GM19238 (cell line): ENCODE measurements at regions not wholly inside any gene's neighbourhood (a gene's known extent, or its start where the extent isn't known, plus 50 kb on each side); places are given as distances from the start of the nearest gene placed in this dataset.
"Not testable (repeated sequence)": the region's sequence is repeated elsewhere in the genome, so short reads cannot be mapped to it uniquely, and the experiment has no call there.

Experiments used
- DNase-seq: peaks from one replicate; pipeline ENCODE4 v3.0.0; 2011; ENCODE audit warnings: low spot score; ENCODE audit not compliant: insufficient read length

DNA sequence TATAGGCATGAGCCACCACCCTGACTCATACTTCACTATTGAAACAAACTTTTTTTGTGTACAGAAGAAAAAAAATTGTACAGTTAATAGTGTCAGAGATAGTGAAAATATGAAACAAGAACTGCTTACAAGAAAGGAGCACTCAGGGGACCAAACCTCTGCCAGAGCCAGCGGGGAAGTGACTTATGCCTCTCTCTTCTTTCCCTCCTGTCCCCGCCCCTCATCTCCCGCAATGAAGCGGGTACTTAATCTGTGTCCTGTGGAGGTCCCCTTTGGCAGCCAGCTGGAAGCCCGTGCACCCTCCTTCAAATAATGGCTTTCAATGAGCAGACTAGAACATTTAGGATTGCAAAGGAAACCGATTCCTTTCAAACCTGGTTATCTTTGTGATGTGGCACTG, 51.5 kb downstream of the PPIAL4A start:
- not testable (repeated sequence) for DNase-seq

DNA sequence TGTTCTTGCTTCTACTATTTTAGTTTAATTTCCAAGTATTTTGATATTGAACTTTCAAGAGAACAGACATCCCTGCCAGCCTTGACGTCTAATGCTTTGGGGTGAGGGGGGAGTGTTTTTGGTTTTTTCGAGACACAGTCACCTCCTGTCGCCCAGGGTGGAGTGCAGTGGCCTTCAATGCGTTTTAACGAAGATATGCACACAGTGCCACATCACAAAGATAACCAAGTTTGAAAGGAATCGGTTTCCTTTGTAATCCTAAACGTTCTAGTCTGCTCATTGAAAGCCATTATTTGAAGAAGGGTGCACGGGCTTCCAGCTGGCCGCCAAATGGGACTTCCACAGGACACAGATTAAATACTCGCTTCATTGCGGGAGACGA, 52.3 kb downstream of the PPIAL4A start:
- DNase-seq: not testable (repeated sequence)

DNA sequence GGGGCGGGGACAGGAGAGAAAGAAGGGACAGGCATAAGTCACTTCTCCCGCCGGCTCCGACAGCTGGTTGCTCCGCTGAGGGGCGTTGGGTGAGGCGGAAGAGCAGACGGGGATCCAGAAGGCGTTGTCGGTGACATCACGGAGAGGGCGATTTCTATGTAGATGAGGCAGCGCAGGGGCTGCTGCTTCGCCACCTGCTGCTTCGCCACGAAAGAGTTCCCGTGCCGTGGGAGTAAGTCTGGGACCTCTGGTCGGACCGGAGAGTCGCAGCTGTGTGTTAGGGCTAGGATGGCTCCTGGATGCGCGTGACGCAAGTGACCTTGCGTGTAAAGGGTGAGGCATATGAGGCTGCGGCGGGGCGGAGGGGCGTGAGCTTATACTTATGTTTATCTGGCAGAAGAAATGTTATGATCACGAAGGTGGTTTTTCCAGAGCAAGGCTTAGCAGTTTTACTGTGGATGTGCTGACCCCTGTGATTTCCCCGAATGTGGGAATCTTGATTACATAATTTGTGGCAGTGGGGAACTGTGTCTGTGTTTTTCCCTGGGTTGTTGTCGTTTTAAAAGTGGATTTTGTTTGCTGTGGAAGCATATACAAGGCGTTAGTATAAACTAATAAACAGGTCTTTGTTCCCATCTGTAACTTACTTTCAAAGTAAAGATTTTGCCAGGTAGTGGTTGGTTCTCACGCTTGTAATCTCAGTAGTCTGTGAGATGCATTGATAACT, 52.8 kb downstream of the PPIAL4A start:
- peak; percentile 2 for DNase-seq

DNA sequence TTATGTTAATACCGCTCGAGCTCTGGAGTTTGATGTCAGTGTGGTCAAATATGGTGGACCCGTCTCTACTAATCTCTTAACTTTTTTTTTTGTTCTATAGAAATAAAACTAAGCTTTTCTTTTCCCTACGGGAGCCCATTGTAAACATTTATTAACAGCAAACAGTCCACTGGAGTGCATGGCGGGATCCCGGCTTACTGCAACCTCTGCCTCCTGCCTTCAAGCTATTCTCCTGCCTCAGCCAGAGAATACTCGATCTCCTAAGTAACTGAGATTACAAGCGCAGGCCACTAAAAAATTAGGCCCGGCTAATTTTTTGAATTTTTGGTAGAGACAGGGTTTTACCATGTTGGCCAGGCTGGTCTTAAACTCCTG, 53.4 kb downstream of the PPIAL4A start:
- DNase-seq: not testable (repeated sequence)

DNA sequence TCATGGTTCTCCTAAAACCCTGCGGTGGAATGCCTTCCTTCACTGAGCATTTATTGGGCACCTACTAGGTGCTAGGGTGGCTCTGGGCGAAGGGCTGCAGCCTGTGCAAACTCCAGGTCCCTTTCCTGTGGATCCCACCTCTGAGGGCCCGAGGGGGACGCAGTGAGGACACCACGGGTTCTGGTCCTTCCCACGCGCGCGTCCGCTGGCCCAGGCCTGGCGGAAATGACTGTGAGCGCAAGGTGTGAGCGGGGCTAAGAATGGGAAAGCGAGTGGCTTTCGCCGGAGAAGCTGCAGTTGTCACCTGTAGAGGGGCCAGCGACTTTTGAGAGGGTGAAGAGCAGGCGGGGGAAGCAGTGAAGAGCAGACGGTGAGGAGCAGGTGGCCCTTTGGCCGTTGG, 55.1 kb downstream of the PPIAL4A start:
- not testable (repeated sequence) for DNase-seq

DNA sequence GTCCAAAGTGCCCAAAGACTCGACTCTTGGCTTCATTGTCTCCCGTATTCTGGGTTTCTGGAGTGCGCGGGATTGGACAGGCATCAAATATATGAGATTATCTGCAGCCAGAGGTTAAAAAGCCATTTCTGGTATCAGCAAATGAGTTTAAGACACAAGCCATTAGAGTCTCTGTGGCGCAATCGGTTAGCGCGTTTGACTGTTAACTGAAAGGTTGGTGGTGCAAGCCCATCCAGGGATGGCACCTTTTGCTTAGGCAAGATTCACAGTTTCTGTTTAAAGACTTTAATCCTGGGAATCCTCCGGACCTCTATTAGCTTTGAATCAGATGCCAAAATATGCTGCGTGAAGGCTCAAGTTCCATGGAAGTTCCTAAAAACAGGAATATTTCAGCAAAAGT, 55.6 kb downstream of the PPIAL4A start:
- DNase-seq: not testable (repeated sequence)

DNA sequence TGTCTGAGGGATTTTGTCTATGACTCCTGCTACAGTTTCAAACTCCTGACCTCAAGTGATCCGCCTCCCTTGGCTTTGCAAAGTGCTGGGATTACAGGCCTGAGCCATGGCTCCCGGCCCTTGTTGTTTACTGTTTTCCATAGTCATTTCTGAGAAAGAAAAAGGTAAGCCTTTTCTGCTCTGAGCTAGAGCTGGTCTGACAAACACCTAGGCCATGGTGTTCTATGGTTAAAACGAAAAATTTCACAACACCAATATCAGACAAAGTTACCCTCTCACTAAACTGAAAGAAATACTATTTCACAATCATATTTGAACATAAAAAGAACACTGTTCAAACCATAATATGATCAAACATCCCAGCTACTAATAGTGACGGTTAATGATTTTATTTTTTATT, 57.5 kb downstream of the PPIAL4A start:
- not testable (repeated sequence) for DNase-seq

DNA sequence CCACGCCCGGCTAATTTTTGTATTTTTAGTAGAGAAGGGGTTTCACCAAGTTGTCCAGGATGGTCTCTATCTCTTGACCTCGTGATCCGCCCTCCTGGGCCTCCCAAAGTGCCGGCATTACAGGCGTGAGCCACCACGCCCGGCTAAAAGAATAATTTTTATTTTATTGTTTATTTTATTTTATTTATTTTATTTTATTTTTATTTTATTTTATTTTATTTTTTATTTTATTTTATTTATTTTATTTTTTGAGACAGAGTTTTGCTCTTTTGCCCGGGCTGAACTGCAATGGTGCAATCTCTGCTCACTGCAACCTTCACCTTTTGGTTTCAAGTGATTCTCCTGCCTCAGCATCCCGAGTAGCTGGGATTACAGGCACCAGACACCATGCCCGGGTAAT, 60.2 kb downstream of the PPIAL4A start:
- not testable (repeated sequence) for DNase-seq

DNA sequence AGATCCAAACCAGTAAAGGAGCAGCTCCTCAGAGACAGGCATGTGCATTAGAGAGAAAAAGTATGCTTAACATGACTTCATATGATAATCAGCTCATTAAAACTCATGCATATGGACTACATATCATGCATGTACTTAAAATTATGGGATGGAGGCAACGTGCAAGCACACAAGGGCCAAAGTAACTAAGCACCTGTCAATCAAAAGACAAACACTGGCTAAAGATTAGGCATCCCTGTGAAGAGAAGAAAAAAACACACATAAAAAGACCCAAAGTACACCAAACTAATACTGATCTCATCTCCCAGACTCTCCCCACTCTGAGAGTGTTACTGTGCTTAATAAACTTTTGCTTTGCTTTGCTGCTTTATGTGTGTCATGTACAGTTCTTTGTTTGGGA, 61.1 kb downstream of the PPIAL4A start:
- DNase-seq: not testable (repeated sequence)

DNA sequence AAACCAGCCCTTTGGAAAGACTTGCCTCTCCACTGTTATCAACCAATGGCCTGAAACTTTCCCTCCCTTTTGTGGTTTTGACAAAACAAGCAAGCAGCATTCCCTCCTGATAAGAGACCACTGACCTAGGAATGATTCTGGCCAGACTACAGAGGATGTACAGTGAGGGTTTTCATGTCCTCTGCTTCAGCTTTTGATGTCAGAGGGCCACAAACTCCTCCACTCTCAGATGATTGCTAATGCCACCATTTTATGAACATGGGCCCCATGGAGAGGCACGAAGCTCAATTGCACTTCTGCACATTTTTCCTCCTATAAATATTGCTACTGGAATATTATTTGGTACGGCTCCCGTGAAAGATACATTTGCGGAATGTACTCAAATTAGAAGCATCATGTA, 61.5 kb downstream of the PPIAL4A start:
- not testable (repeated sequence) for DNase-seq

DNA sequence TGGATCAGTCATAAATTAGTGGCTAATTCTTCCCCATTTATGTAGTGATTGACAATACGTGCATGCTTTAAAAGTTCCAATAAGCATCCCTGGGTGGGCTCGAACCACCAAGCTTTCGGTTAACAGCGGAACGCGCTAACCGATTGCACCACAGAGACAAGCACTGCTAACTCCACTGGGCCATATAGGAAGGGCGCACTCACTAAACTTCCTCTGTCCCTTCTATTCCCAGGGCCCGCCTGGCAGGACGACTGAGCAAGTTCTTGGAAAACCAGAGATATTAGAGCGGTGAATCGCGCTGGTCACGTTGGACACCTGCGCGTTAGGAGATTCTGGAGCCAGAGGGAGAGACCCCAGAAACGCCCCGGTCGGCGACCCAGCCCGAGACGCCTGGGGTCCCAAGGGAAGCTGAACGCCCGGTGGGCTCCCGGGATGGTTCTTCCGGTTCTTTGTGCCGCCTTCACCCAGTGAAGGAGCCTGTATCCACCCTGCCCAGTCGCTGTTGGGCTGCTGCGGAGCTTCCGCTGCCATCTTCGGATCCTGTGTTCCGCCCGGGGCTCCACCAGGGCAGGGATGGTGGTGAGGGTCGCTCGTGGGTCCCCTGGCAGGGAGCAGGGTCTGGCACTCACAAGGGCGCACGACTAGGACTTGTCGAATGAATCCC, 62.8 kb downstream of the PPIAL4A start:
- DNase-seq: not testable (repeated sequence)

DNA sequence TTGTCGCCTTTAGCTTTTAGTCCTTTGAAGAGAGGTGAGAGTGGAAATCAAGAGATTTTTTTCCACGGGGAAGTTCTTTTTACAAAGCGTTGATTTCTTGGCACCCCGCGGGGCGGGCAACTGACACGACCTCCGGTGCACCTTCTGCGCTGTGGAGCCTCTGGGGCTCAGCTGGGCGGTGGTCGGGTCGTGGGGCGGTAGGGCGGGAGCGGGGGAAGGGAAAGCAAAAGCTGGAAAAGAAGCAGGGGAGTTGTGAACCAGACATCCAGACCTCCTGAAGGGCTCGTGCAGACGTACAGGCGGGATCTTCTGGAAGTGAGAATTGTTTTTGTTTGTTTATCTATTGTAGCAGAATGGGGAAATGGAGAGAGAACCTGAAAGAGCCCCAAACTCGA, 63.3 kb downstream of the PPIAL4A start:
- not testable (repeated sequence) for DNase-seq

DNA sequence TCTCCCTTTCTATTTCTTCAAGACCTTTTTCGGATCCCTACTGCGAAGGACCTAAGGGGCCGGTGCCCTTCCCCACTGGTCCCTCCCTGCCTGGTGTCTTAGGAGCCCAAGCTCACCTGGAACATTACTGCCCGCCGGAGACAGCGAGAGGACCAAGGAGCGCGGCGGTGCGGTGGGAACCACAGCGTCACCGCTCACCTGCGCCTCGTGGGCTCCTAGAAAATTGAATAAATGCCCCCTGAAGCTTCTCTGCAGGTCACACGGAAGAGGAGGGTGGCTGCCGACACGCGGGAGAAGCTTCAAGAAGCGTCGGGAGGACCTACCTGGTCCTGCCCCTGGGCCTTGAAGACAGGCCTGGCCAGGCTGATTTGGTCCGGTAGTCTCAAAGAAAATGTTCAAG, 65.2 kb downstream of the PPIAL4A start:
- no peak for DNase-seq

DNA sequence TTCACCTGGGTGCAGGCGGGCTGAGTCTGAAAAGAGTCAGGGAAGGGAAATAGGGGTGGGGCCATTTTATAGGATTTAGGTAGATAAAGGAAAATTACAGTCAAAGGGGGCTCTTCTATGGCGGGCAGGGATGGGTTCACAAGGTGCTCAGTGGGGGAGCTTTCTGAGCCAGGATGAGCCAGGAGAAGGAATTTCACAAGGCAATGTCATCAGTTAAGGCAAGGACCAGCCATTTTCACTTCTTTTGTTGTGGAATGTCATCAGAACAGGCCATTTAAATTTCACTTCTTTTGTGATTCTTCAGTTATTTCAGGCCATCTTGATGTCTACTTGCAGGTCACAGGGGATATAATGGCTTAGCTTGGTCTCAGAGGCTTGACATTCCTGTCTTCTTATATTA, 66.4 kb downstream of the PPIAL4A start:
- not testable (repeated sequence) for DNase-seq

DNA sequence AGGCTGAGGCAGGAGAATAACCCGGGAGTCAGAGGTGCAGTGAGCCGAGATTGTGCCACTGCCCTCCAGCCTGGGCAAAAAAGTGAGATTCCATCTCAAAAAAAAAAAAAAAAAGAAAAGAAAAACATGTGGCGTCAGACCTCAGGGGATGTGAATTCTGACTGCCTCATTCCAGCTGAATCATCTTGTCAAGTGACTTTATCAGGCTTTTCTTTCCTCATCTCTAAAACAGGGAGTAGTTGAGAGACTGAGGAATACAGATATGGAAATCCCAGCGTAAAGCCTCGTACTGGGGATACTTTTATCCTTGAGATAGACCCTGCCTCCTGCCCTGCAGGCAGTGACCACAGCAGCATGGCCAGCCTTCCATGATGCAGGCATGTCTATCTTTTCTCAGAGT, 76.4 kb downstream of the PPIAL4A start:
- DNase-seq: not testable (repeated sequence)

DNA sequence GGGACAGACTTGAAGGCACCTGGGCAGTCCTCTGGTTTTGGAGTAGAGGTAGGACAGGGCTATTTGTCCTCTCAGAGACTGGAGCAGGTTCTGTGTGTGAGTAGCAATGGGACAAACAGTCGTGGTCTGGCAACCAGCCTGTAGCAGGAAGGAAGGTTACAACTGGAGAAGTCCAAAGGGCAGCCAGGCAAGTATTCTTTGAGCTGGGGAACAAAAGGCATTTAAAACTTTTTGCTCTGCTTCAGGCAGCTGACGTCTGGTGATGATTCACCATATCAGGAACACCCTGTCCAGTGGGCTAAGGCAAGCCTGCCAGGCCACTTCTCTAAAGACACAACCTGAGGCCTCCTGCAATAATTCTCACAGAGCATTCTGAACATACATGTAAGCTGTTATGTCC, 83.3 kb downstream of the PPIAL4A start:
- DNase-seq: not testable (repeated sequence)

DNA sequence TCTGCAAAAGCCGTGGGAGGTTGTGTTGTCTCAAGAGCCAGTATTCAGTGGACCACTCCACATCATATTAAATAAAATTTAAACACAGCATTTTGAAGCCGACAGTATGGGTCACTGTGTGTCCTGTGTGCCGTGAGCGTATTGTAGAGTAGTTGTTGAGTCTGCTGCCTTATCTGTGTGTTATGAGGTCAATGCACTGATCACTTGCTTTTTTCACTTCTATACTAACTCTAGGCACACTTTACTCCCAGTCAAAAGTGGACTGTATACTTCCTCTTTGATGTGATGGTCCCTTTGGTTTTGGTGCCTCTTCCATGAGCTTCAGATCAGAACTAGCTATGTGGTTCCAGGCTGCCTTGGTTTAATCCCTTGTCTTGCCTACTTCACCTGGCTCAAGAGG, 84.3 kb downstream of the PPIAL4A start:
- not testable (repeated sequence) for DNase-seq

DNA sequence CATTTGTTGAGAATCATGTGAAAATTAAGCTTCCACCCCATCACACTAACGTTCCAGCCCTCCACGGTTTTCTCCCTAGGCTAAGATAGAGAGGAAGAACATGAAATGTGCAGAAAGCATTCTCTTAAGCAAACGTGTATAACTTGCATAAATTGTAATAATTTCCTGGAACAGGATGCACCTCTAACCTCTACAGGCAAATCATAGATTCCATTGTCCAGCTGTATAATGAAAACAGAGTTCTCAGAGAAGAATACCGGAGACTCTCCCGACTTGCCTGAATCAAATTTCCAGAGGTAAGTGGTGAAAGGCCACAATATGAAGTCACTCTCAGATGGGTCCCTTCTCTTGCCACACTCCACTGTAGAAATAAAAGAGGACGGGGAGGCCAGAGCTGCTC, 87.7 kb downstream of the PPIAL4A start:
- DNase-seq: not testable (repeated sequence)

DNA sequence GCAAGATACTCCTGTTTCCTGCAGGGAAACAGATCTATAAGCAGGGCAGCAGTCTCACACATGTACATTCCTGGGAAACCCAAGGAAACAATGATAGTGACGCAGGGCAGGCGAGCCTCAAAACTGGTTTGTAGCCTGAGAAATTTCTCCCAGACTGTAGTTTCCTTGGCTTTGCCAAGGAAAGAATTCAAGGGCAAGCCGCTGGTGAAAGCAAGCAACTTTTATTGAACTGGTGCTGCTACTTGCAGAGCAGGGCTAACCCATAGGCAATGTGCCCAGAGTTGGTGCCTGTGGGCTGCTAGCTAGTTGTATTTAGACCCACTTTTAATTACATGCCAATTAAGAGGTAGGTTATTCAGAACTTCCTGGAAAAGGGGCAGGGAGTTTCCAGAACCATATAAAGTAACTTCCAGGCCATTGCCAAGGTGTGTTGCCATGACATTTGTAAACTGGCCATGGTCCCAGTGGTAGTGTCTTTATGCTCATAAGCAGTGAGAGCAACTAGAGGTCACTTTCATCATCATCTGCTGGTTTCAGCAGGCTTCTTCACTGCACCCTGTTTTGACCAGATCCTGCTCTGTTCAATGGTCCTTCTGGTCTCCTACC, 92.0 kb downstream of the PPIAL4A start:
- not testable (repeated sequence) for DNase-seq

DNA sequence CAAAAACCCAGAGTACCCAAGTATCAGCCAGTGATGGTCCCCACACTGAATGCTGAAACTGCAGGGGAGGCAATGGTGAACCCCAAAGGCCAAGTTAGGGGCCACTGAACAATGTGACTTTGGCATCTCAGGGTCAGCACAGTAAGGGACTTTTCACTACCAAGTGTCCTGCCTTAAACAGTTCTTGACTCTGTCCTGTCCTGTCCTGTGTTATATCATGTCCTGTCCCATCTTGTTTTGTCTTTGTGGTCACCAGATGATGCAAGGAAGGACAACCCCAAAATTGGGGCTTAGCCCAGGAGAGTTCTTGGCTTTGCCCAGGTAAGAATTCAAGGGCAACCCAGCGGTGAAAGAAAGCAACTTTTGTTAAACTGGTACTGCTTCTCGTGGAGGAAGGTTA, 105.0 kb downstream of the PPIAL4A start:
- not testable (repeated sequence) for DNase-seq

DNA sequence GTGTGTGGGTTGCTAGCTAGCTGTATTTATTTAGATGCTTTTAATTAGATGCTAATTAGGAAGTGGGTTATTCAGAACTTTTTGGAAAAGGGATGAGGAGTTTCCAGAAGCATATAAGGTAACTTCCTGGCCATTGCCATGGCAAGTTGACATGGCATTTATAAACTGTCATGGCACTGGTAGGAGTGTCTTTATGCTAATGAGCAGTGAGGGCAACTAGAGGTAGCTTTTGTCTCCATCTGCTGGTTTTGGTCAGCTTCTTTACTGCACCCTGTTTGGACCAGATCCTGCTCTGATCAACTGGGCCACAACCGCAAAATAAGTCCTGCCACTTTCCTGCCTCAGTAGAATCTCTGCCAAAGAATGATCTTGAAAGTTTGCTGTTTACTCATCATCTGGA, 105.5 kb downstream of the PPIAL4A start:
- DNase-seq: not testable (repeated sequence)

DNA sequence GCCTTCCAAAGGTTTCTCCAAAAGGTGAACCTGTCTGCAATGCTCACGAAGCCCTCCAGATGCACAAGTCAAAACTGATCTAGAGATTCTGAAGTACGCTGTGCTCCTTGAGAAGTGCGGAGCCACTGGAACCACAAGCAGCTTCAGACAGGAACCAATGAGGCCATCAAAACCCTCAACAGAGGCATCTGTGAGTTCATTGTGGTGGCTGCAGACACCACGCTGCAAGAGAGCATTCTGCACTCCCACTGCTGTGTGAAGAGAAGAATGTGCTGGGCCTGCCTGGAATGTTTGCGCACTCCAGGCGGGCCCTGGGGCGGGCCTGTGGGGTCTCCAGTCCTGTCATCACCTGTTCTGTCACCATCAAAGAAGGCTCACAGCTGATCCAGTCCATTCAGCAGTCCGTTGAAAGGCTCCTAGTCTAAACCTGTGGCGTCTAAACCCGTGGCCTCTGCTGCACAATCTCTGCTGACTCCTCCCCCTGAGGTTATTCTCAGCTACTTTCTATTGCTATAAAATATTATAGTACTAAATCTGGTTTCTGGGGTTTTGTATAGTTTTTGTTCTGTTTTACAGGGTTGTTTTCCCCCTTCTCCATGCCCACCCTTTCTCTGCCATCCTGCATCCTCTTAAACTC, 111.6 kb downstream of the PPIAL4A start:
- DNase-seq: not testable (repeated sequence)
